Sigmoid colon (tissue), 6 donors: ENCODE measurements at regions not wholly inside any gene's neighbourhood (a gene's known extent, or its start where the extent isn't known, plus 50 kb on each side); places are given as distances from the start of the nearest gene placed in this dataset.

Source experiments
- DNase-seq: peaks from one replicate; pipeline ENCODE4 v3.0.0-alpha.2; 2019
- H3K27ac ChIP-seq, 4 donors: fragments of 200-600 bp; sonication (generic); one replicate each; pipeline ENCODE4 v1.5.1; 2016 to 2019; ENCODE audit warnings: mild to moderate bottlenecking in 1 of 4
- H3K27me3 ChIP-seq, 3 donors: fragments of 200-600 bp; sonication (generic); one replicate each; pipeline ENCODE4 v1.5.1; 2019; ENCODE audit warnings: mild to moderate bottlenecking in 1 of 3
- H3K36me3 ChIP-seq, 4 donors: fragments of 200-600 bp; sonication (generic); one replicate each; pipeline ENCODE4 v1.5.1; 2016 to 2019
- H3K4me1 ChIP-seq, 4 donors: fragments of 200-600 bp; sonication (generic); one replicate each; pipeline ENCODE4 v1.5.1; 2017 to 2019
- H3K4me3 ChIP-seq, 4 donors: fragments of 200-600 bp; sonication (generic); one replicate each; pipeline ENCODE4 v1.5.1; 2017 to 2019; ENCODE audit warnings: mild to moderate bottlenecking in 2 of 4, moderate library complexity in 1 of 4
- H3K9me3 ChIP-seq, 4 donors: fragments of 200-600 bp in 3 of 4; sonication (generic) in 3 of 4; one replicate each; pipeline versions ENCODE4 v1.5.1 to v1.6.1; 2013 to 2019
- EP300 ChIP-seq, 4 donors: sonication (generic); formaldehyde crosslinking; IDR thresholded peaks; one replicate each; pipeline ENCODE4 v1.6.1; 2017; ENCODE audit warnings: antibody characterized with exemption in 4 of 4
- POLR2A ChIP-seq, 2 donors: fragments of 450-650 bp; IDR thresholded peaks; one replicate each; pipeline ENCODE4 v1.6.1; 2016; ENCODE audit warnings: antibody characterized with exemption in 2 of 2, mild to moderate bottlenecking in 2 of 2, moderate library complexity in 2 of 2
- POLR2AphosphoS5 ChIP-seq, 4 donors: sonication (generic); formaldehyde crosslinking; IDR thresholded peaks; one replicate each; pipeline ENCODE4 v1.6.1; 2017; ENCODE audit warnings: antibody characterized with exemption in 4 of 4
- WGBS, 2 donors: extraction: QIAGEN DNeasy Blood & Tissue Kit; methylation state at CpG; one replicate each; pipeline ENCODE4 v1.1.7; 2013; 5-methylcytosine and 5-hydroxymethylcytosine counted together
- intact Hi-C: fragments of 100-400 bp; cut with DNase I; formaldehyde crosslinking; loops from one replicate; pipeline ENCODE4 v1.15.1; 2023
- TF ChIP-seq, protein P1 (sequence below), 4 experiments: fragments of 450-650 bp in 3 of 4; fragments of 200-600 bp in 1 of 4; IDR thresholded peaks; one replicate each; pipeline ENCODE4 v1.5.1; 2016 to 2019; ENCODE audit warnings: antibody characterized with exemption in 4 of 4, mild to moderate bottlenecking in 3 of 4, moderate library complexity in 2 of 4
- donor health status: healthy with polysubstance abuse.
- donor health status: healthy.

DNA sequence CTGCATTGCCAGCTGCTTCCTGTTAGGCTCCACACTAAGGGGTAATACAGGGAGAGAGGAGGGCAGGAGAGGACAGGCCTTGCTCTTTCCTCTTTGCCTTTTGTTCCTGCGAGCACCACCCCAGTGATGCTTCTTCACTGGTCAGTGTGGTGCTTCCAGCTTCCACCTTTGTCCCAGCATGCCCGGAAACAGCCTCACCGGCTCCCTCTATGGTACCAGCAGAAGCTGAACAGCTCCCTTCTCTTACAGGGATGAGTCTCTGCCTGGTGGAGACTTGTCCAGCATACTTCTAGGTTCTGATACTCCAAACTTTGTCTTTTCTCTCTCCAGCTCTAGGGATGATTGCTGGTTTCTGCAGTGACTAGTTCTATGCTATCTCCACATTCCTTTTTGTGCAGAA, 413.3 kb downstream of the TSN start:
- Histone ChIP-seq H3K9me3 (no peaks in the 10 kb centered on the region), H3K27me3 (no peaks in the 10 kb centered on the region), H3K4me3 (no peak overlapping the region), H3K27ac (no peak overlapping the region), H3K4me1 (no peaks in the 10 kb centered on the region), H3K36me3 (no peaks in the 10 kb centered on the region)
- WGBS, 2 donors: 49 to 80% methylated on average over 3 of the region's 3 CpGs
- DNase-seq: no peak
- intact Hi-C loops: no loop called here
- TF ChIP-seq, protein P1, sequence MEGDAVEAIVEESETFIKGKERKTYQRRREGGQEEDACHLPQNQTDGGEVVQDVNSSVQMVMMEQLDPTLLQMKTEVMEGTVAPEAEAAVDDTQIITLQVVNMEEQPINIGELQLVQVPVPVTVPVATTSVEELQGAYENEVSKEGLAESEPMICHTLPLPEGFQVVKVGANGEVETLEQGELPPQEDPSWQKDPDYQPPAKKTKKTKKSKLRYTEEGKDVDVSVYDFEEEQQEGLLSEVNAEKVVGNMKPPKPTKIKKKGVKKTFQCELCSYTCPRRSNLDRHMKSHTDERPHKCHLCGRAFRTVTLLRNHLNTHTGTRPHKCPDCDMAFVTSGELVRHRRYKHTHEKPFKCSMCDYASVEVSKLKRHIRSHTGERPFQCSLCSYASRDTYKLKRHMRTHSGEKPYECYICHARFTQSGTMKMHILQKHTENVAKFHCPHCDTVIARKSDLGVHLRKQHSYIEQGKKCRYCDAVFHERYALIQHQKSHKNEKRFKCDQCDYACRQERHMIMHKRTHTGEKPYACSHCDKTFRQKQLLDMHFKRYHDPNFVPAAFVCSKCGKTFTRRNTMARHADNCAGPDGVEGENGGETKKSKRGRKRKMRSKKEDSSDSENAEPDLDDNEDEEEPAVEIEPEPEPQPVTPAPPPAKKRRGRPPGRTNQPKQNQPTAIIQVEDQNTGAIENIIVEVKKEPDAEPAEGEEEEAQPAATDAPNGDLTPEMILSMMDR (IDR thresholded peaks at IDR 0.05): no peak

DNA sequence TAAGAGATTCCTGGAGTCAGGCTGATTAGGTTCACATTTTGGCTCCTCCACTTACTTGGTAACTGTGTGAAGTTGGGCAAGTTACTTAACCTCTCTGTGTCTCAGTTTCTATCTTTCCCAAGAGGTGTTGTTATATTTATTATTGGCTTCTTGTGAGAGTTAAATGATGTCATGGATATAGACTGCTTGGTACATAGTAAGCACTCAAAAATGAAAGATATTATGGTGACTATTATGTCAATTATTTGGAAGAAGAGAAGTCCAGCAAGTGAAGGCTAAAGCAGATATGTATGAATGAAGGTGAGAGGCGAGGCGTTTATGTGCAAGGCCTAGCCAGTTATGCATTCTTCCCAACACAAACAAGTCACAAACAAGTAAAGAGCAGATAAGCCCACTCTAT, 417.4 kb downstream of the TSN start:
- 86% methylated on average over 2 of the region's 2 CpGs for WGBS, 2 donors
- intact Hi-C loops: no loop called here
- TF ChIP-seq POLR2A (IDR thresholded peaks at IDR 0.05) (no peak), POLR2AphosphoS5 (IDR thresholded peaks at IDR 0.05) (no peak), EP300 (IDR thresholded peaks at IDR 0.05) (no peak)
- TF ChIP-seq, protein P1 (IDR thresholded peaks at IDR 0.05): no peak
- H3K9me3 ChIP-seq: no peaks in the 10 kb centered on the region
- no peak for DNase-seq
- no peaks in the 10 kb centered on the region for H3K4me1 ChIP-seq
- H3K27ac ChIP-seq: no peak overlapping the region
- no peak overlapping the region for H3K4me3 ChIP-seq
- H3K36me3 ChIP-seq: no peaks in the 10 kb centered on the region
- H3K27me3 ChIP-seq: no peaks in the 10 kb centered on the region

DNA sequence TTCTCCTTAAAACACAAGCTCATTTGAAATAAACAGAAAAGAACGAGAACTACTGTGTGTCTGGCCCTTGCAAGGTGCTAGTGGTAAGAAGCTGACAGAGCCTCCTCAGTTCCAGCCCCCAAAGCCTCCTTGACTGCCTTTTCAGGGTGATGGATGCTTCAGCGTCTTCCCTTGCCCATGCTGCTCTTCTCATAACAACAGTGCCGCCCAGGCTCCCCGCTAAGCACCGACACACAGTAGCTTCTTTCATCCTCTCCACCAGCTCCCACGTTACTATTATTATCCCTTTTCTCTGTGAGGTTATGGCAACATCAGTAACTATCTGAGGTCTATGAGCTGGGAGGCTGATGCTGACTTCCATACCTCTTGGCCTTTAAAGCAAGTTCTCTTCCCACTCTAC, 418.6 kb downstream of the TSN start:
- H3K9me3 ChIP-seq: no peaks in the 10 kb centered on the region
- no peaks in the 10 kb centered on the region for H3K27me3 ChIP-seq
- no peak overlapping the region for H3K27ac ChIP-seq
- H3K4me3 ChIP-seq: no peak overlapping the region
- H3K36me3 ChIP-seq: no peaks in the 10 kb centered on the region
- intact Hi-C loops: no loop called here
- no peak for DNase-seq
- TF ChIP-seq, protein P1 (IDR thresholded peaks at IDR 0.05): no peak
- TF ChIP-seq POLR2AphosphoS5 (IDR thresholded peaks at IDR 0.05) (no peak), EP300 (IDR thresholded peaks at IDR 0.05) (no peak), POLR2A (IDR thresholded peaks at IDR 0.05) (no peak)
- H3K4me1 ChIP-seq: no peaks in the 10 kb centered on the region
- 78 to 84% methylated on average over 6 of the region's 6 CpGs for WGBS, 2 donors

DNA sequence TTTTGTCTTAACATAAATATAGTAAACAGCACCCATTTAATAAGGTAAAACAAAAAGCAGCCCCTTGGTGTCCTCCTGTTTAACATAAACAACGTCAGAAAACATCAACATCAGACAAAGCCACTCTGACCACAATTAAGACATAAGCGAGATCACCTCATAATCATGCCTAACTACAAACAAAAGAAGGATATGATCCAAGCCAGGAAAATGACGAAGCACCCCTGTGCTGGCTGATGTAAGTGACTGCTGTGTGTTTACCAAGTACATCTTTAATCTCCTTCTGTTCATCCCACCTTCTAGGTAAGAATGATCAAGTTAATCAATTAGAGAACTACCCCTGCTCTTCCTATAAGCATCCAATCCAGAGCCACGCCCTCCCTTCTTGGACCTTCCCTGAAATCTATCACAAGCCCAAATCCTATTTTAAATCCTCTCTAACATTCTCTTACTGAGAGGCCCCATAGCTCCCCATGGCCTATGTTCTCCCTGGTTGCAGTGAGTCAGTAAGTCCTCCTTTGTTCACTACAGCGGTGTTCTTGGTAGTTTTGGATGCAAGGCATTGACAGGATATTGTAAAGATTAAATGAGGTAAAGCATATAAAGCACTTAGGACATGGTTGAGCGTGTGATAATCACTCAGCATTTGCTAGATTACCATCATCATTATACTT, 424.2 kb downstream of the TSN start:
- Histone ChIP-seq H3K27me3 (no peaks in the 10 kb centered on the region), H3K27ac (no peak overlapping the region), H3K36me3 (no peaks in the 10 kb centered on the region), H3K9me3 (no peaks in the 10 kb centered on the region), H3K4me1 (no peaks in the 10 kb centered on the region), H3K4me3 (no peak overlapping the region)
- 78 to 80% methylated on average over 6 of the region's 6 CpGs for WGBS, 2 donors
- intact Hi-C loops: no loop called here
- no peak for DNase-seq
- TF ChIP-seq, protein P1 (IDR thresholded peaks at IDR 0.05): no peak
- TF ChIP-seq POLR2A (IDR thresholded peaks at IDR 0.05): no peak
- TF ChIP-seq POLR2AphosphoS5 (IDR thresholded peaks at IDR 0.05): no peak
- TF ChIP-seq EP300 (IDR thresholded peaks at IDR 0.05): no peak

DNA sequence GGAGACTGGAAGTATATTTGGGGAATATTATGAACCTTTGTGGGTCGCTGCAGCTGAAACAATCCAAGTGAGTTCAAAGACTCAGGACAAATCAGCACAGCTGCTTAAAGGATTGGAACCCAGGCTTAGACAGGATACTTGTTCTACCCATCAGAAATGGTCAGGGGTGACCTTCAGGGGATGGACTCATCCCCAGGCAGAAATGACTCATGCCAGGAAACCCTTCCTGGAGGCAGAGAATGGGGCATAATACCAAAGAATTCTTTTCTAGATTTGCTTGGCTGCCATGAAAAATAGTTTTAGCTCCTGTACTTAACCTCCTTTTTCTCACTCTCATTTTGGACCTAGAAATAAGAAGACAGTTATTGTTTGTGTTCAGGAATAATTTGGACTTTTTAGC, 425.5 kb downstream of the TSN start:
- DNase-seq: no peak
- intact Hi-C loops: no loop called here
- H3K4me1 ChIP-seq: no peaks in the 10 kb centered on the region
- H3K27ac ChIP-seq: no peak overlapping the region
- 84 to 89% methylated on average over 1 of the region's 1 CpG for WGBS, 2 donors
- no peaks in the 10 kb centered on the region for H3K36me3 ChIP-seq
- no peak overlapping the region for H3K4me3 ChIP-seq
- no peaks in the 10 kb centered on the region for H3K9me3 ChIP-seq
- H3K27me3 ChIP-seq: no peaks in the 10 kb centered on the region
- no peak for TF ChIP-seq EP300 (IDR thresholded peaks at IDR 0.05)
- no peak for TF ChIP-seq POLR2AphosphoS5 (IDR thresholded peaks at IDR 0.05)
- TF ChIP-seq POLR2A (IDR thresholded peaks at IDR 0.05): no peak
- TF ChIP-seq, protein P1 (IDR thresholded peaks at IDR 0.05): no peak
